Colonic mucosa (tissue), 4 donors: ENCODE measurements at regions not wholly inside any gene's neighbourhood (a gene's known extent, or its start where the extent isn't known, plus 50 kb on each side); places are given as distances from the start of the nearest gene placed in this dataset.

Experiments used
- DNase-seq: peaks from one replicate; pipeline ENCODE4 v3.0.0-alpha.2; 2020
- H3K27ac ChIP-seq: fragments of 200-600 bp; one replicate; pipeline ENCODE4 v1.8.0; 2021
- H3K27me3 ChIP-seq: fragments of 200-600 bp; one replicate; pipeline ENCODE4 v1.8.0; 2021
- H3K36me3 ChIP-seq: fragments of 200-600 bp; one replicate; pipeline ENCODE4 v1.8.0; 2021
- H3K4me1 ChIP-seq: fragments of 200-600 bp; one replicate; pipeline ENCODE4 v1.8.0; 2021; ENCODE audit warnings: mild to moderate bottlenecking
- H3K4me3 ChIP-seq: fragments of 200-600 bp; one replicate; pipeline ENCODE4 v1.8.0; 2021
- H3K9ac ChIP-seq, 2 donors: one replicate each; pipeline ENCODE4 v1.7.0; 2013; ENCODE audit warnings: control low read depth in 2 of 2, low read depth in 2 of 2, low read length in 2 of 2
- H3K9me3 ChIP-seq: fragments of 200-600 bp; one replicate; pipeline ENCODE4 v1.8.0; 2021
- CTCF ChIP-seq: fragments of 200-600 bp; IDR thresholded peaks from one replicate; pipeline ENCODE4 v1.8.0; 2022; ENCODE audit warnings: antibody characterized with exemption, mild to moderate bottlenecking
- intact Hi-C: fragments of 100-400 bp; cut with DNase I; formaldehyde crosslinking; loops from one replicate; pipeline ENCODE4 v1.14.1; 2022
- donor health status: healthy.
- donor health status: DM: no; HTN: no; CAD: no.
- donor health status: DM: no; HTN: no; CAD: no.

- Histone ChIP-seq H3K9ac (no peak overlapping the region), H3K27ac (no peak overlapping the region), H3K36me3 (no peaks in the 10 kb centered on the region), H3K4me3 (no peak overlapping the region), H3K27me3 (no peaks in the 10 kb centered on the region), H3K4me1 (no peaks in the 10 kb centered on the region), H3K9me3 (no peaks in the 10 kb centered on the region)
- intact Hi-C loops: loop anchor here (10.0 kb wide), 1 partner anchor 214 kb away; the partner anchor contains the start of gene INHBB
- TF ChIP-seq CTCF: no peak
- no peak for DNase-seq
Measured at GRCh38 chr2:120558847-120559246, 176.8 kb upstream of the GLI2 start.

- Histone ChIP-seq H3K27ac (no peak overlapping the region), H3K36me3 (no peaks in the 10 kb centered on the region), H3K9me3 (no peaks in the 10 kb centered on the region), H3K4me1 (no peaks in the 10 kb centered on the region), H3K9ac (no peak overlapping the region), H3K4me3 (no peak overlapping the region), H3K27me3 (no peaks in the 10 kb centered on the region)
- TF ChIP-seq CTCF: no peak
- intact Hi-C loops: loop anchor here (10.0 kb wide), 1 partner anchor 215 kb away; the partner anchor contains the start of gene INHBB
- DNase-seq: no peak
Measured at GRCh38 chr2:120559401-120559800, 176.3 kb upstream of the GLI2 start.

GRCh38 chr2:120560330-120560729 is 175.3 kb upstream of the GLI2 start:
- no peaks in the 10 kb centered on the region for H3K9me3 ChIP-seq
- no peak overlapping the region for H3K9ac ChIP-seq
- H3K36me3 ChIP-seq: no peaks in the 10 kb centered on the region
- no peak for TF ChIP-seq CTCF
- H3K4me1 ChIP-seq: no peaks in the 10 kb centered on the region
- no peaks in the 10 kb centered on the region for H3K27me3 ChIP-seq
- intact Hi-C loops: no loop called here
- no peak overlapping the region for H3K4me3 ChIP-seq
- no peak for DNase-seq
- H3K27ac ChIP-seq: no peak overlapping the region

- no peak for TF ChIP-seq CTCF
- Histone ChIP-seq H3K9me3 (no peaks in the 10 kb centered on the region), H3K9ac (no peak overlapping the region), H3K27me3 (no peaks in the 10 kb centered on the region), H3K27ac (no peak overlapping the region), H3K4me3 (no peak overlapping the region), H3K36me3 (no peaks in the 10 kb centered on the region), H3K4me1 (no peaks in the 10 kb centered on the region)
- intact Hi-C loops: no loop called here
- no peak for DNase-seq
Measured at GRCh38 chr2:120561379-120562035, 174.2 kb upstream of the GLI2 start.

- no peak overlapping the region for H3K9ac ChIP-seq
- intact Hi-C loops: no loop called here
- H3K36me3 ChIP-seq: no peaks in the 10 kb centered on the region
Measured at GRCh38 chr2:120562218-120563005, 173.3 kb upstream of the GLI2 start.

More at GRCh38 chr2:120562218-120563005, 173.3 kb upstream of the GLI2 start:
- Histone ChIP-seq H3K4me3 (no peak overlapping the region), H3K4me1 (no peaks in the 10 kb centered on the region), H3K27ac (no peak overlapping the region), H3K9me3 (no peaks in the 10 kb centered on the region), H3K27me3 (no peaks in the 10 kb centered on the region)
- no peak for DNase-seq
- no peak for TF ChIP-seq CTCF
